Testis (tissue), 2 donors: ENCODE measurements at regions not wholly inside any gene's neighbourhood (a gene's known extent, or its start where the extent isn't known, plus 50 kb on each side); places are given as distances from the start of the nearest gene placed in this dataset.

Experiments used
- DNase-seq: peaks from one replicate; pipeline ENCODE4 v3.0.0-alpha.2; 2019
- H3K27ac ChIP-seq, 2 donors: fragments of 200-600 bp; sonication (generic); one replicate each; pipeline ENCODE4 v1.5.1; 2019
- H3K27me3 ChIP-seq: fragments of 200-600 bp; sonication (generic); one replicate; pipeline ENCODE4 v1.5.1; 2019
- H3K36me3 ChIP-seq: fragments of 200-600 bp; sonication (generic); one replicate; pipeline ENCODE4 v1.5.1; 2017; ENCODE audit warnings: low read depth; ENCODE audit errors: missing control alignments
- H3K4me1 ChIP-seq: fragments of 200-600 bp; sonication (generic); one replicate; pipeline ENCODE4 v1.5.1; 2019
- H3K4me3 ChIP-seq, 2 donors: fragments of 200-600 bp; sonication (generic); one replicate each; pipeline ENCODE4 v1.5.1; 2017 to 2019
- H3K9me3 ChIP-seq: fragments of 200-600 bp; sonication (generic); one replicate; pipeline ENCODE4 v1.5.1; 2017
- CTCF ChIP-seq, 3 experiments: fragments of 450-650 bp in 2 of 3; fragments of 200-600 bp in 1 of 3; sonication (generic) in 1 of 3; IDR thresholded peaks; one replicate each; pipeline ENCODE4 v1.5.1; 2016 to 2019; ENCODE audit warnings: antibody characterized with exemption in 3 of 3, mild to moderate bottlenecking in 2 of 3, moderate library complexity in 1 of 3
- POLR2A ChIP-seq: fragments of 450-650 bp; IDR thresholded peaks from one replicate; pipeline ENCODE4 v1.6.1; 2017; ENCODE audit warnings: antibody characterized with exemption, mild to moderate bottlenecking, moderate library complexity
- WGBS, 2 donors: methylation state at CpG; one replicate each; pipeline ENCODE4 v1.1.5; 2018; 5-methylcytosine and 5-hydroxymethylcytosine counted together
- intact Hi-C: fragments of 100-400 bp; cut with DNase I; formaldehyde crosslinking; loops from one replicate; pipeline ENCODE4 v1.15.1; 2023; ENCODE audit warnings: low total_unique reads

GRCh38 chr2:181231886-181232621 is 225.1 kb upstream of the ITGA4 start:
- WGBS, 2 donors = 41 to 51% methylated on average over 2 of the region's 2 CpGs
- no peak overlapping the region for H3K27ac ChIP-seq
- no peak for DNase-seq
- no peaks in the 10 kb centered on the region for H3K27me3 ChIP-seq
- H3K4me1 ChIP-seq = no peaks in the 10 kb centered on the region
- no peaks in the 10 kb centered on the region for H3K9me3 ChIP-seq
- intact Hi-C loops = no loop called here
- TF ChIP-seq CTCF (IDR thresholded peaks at IDR 0.05) = peak in 1 of 3 experiments; percentile 8
- no peak for TF ChIP-seq POLR2A
- H3K36me3 ChIP-seq = no peaks in the 10 kb centered on the region
- no peak overlapping the region for H3K4me3 ChIP-seq

GRCh38 chr2:181234487-181234891 is 222.7 kb upstream of the ITGA4 start:
- DNase-seq = no peak
- no peak overlapping the region for H3K27ac ChIP-seq
- H3K36me3 ChIP-seq = no peaks in the 10 kb centered on the region
- H3K4me3 ChIP-seq = no peak overlapping the region
- H3K27me3 ChIP-seq = no peaks in the 10 kb centered on the region
- no peaks in the 10 kb centered on the region for H3K4me1 ChIP-seq
- TF ChIP-seq CTCF (IDR thresholded peaks at IDR 0.05) = no peak
- TF ChIP-seq POLR2A = no peak
- intact Hi-C loops = no loop called here
- 55 to 61% methylated on average over 1 of the region's 1 CpG for WGBS, 2 donors
- H3K9me3 ChIP-seq = no peaks in the 10 kb centered on the region

- no peaks in the 10 kb centered on the region for H3K36me3 ChIP-seq
- H3K9me3 ChIP-seq = no peaks in the 10 kb centered on the region
- no peak for DNase-seq
- H3K4me1 ChIP-seq = no peaks in the 10 kb centered on the region
- WGBS, 2 donors = 92 to 100% methylated on average over 1 of the region's 1 CpG
- H3K4me3 ChIP-seq = no peak overlapping the region
- intact Hi-C loops = no loop called here
- no peak overlapping the region for H3K27ac ChIP-seq
- no peaks in the 10 kb centered on the region for H3K27me3 ChIP-seq
- TF ChIP-seq CTCF (IDR thresholded peaks at IDR 0.05) = no peak
- TF ChIP-seq POLR2A = no peak
Measured at GRCh38 chr2:181235011-181235410, 222.2 kb upstream of the ITGA4 start.

GRCh38 chr2:181235683-181236459 is 221.3 kb upstream of the ITGA4 start:
- no peaks in the 10 kb centered on the region for H3K27me3 ChIP-seq
- 88 to 89% methylated on average over 4 of the region's 4 CpGs for WGBS, 2 donors
- H3K9me3 ChIP-seq = no peaks in the 10 kb centered on the region
- no peaks in the 10 kb centered on the region for H3K36me3 ChIP-seq
- intact Hi-C loops = no loop called here
- no peak overlapping the region for H3K4me3 ChIP-seq
- H3K4me1 ChIP-seq = no peaks in the 10 kb centered on the region
- no peak for DNase-seq
- no peak for TF ChIP-seq POLR2A
- TF ChIP-seq CTCF (IDR thresholded peaks at IDR 0.05) = no peak
- no peak overlapping the region for H3K27ac ChIP-seq
